Prostate gland (tissue), 2 donors: ENCODE measurements at regions not wholly inside any gene's neighbourhood (a gene's known extent, or its start where the extent isn't known, plus 50 kb on each side); places are given as distances from the start of the nearest gene placed in this dataset.

Experiments used
- DNase-seq: peaks from one replicate; pipeline ENCODE4 v3.0.0-alpha.2; 2019; ENCODE audit warnings: low spot score
- H3K27ac ChIP-seq, 2 donors: fragments of 200-600 bp; sonication (generic); 2 replicates each; pipeline ENCODE4 v1.5.1; 2017 to 2019
- H3K27me3 ChIP-seq: fragments of 200-600 bp; sonication (generic); replicated peaks from 2 replicates; pipeline ENCODE4 v1.5.1; 2019; ENCODE audit not compliant: insufficient read depth
- H3K36me3 ChIP-seq, 2 donors: fragments of 200-600 bp; sonication (generic); 1 replicate in 1 of 2; 2 replicates in 1 of 2; pipeline versions ENCODE4 v1.5.1 to v1.8.1; 2017 to 2019
- H3K4me1 ChIP-seq: fragments of 200-600 bp; sonication (generic); replicated peaks from 2 replicates; pipeline ENCODE4 v1.5.1; 2019
- H3K4me3 ChIP-seq, 2 donors: fragments of 200-600 bp; sonication (generic); 2 replicates each; pipeline ENCODE4 v1.5.1; 2017 to 2019
- H3K9me3 ChIP-seq: fragments of 200-600 bp; sonication (generic); 2 replicates; pipeline ENCODE4 v1.5.1; 2017
- POLR2A ChIP-seq: fragments of 450-650 bp; IDR thresholded peaks from one replicate; pipeline ENCODE4 v1.6.1; 2016; ENCODE audit warnings: antibody characterized with exemption, mild to moderate bottlenecking
- POLR2AphosphoS5 ChIP-seq: sonication (generic); formaldehyde crosslinking; IDR thresholded peaks from one replicate; pipeline ENCODE4 v1.6.1; 2017; ENCODE audit warnings: antibody characterized with exemption
- WGBS: methylation state at CpG from one replicate; pipeline ENCODE4 v1.1.5; 2018; 5-methylcytosine and 5-hydroxymethylcytosine counted together
- intact Hi-C: fragments of 100-400 bp; cut with DNase I; formaldehyde crosslinking; loops from one replicate; pipeline ENCODE4 v1.14.2; 2022
- TF ChIP-seq, protein P1 (sequence below), 4 experiments: fragments of 200-600 bp in 2 of 4; fragments of 450-650 bp in 2 of 4; sonication (generic) in 2 of 4; IDR thresholded peaks; 1 replicate in 3 of 4; 2 replicates in 1 of 4; pipeline ENCODE4 v1.5.1; 2016 to 2019; ENCODE audit warnings: antibody characterized with exemption in 4 of 4, mild to moderate bottlenecking in 2 of 4, moderate library complexity in 2 of 4

DNA sequence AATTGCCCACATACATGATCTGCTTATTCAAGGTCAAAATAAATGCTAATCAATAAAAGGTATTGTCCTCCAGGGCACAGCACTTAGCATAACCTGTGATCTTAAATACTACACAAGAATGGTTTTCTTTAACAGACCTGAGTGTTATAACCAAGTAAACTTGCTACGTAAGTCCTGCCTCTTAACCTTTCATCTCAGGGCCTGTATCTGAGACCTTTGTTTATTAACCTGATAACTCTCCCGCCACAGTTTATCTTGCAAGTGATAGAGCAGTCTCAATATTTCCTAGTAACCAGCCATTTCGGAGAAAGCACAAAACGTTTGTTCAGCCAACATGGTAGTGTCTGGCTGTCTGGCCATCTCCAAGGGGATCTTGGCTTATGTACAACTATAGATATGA is 88.4 kb downstream of the DUSP6 start:
- WGBS: 89% methylated on average over 4 of the region's 4 CpGs

DNA sequence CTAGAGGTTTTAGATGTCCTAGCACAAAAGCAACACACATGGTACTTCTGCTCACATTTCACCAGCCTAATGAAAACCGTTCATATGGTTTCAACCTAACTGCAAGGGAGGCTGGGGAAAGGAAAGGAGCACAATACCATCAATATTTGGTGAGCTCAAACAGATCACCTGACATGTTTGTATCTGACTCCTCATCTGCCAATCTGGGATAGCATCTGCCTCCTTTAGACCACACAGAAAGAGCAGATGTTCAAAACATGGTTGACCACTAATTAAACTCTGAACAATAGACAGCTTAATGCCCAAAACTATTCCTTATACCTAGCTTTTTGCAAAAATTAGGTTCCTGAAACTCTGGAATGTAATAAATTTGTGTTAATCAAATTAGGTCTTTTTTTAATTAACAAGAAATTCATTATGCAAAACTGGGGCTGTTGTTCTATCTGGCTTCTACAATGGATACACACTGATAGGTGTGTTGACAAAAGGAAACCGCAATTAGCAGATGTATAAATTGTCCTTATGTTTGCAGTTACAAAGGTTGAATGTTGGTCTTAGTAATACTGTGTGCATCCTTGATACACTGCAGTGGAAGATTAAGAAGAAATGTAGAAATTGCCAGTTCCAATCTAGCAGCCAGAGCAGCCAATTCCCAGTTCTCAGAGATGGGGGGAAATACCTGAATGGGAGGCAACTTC is 89.3 kb downstream of the DUSP6 start:
- Histone ChIP-seq H3K4me1 (no peaks in the 10 kb centered on the region), H3K4me3 (no peak overlapping the region), H3K9me3 (no peaks in the 10 kb centered on the region), H3K27me3 (no peaks in the 10 kb centered on the region), H3K36me3 (no peaks in the 10 kb centered on the region), H3K27ac (no peak overlapping the region)
- intact Hi-C loops: no loop called here
- no peak for DNase-seq
- 94% methylated on average over 2 of the region's 2 CpGs for WGBS
- TF ChIP-seq, protein P1, sequence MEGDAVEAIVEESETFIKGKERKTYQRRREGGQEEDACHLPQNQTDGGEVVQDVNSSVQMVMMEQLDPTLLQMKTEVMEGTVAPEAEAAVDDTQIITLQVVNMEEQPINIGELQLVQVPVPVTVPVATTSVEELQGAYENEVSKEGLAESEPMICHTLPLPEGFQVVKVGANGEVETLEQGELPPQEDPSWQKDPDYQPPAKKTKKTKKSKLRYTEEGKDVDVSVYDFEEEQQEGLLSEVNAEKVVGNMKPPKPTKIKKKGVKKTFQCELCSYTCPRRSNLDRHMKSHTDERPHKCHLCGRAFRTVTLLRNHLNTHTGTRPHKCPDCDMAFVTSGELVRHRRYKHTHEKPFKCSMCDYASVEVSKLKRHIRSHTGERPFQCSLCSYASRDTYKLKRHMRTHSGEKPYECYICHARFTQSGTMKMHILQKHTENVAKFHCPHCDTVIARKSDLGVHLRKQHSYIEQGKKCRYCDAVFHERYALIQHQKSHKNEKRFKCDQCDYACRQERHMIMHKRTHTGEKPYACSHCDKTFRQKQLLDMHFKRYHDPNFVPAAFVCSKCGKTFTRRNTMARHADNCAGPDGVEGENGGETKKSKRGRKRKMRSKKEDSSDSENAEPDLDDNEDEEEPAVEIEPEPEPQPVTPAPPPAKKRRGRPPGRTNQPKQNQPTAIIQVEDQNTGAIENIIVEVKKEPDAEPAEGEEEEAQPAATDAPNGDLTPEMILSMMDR (IDR thresholded peaks at IDR 0.05): no peak

More for the DNA sequence above, 88.4 kb downstream of the DUSP6 start:
- DNase-seq: no peak
- no peak overlapping the region for H3K4me3 ChIP-seq
- H3K27me3 ChIP-seq: no peaks in the 10 kb centered on the region
- TF ChIP-seq POLR2A (no peak), POLR2AphosphoS5 (no peak)
- TF ChIP-seq, protein P1 (IDR thresholded peaks at IDR 0.05): no peak
- H3K9me3 ChIP-seq: no peaks in the 10 kb centered on the region
- no peaks in the 10 kb centered on the region for H3K4me1 ChIP-seq
- no peak overlapping the region for H3K27ac ChIP-seq
- intact Hi-C loops: no loop called here
- no peaks in the 10 kb centered on the region for H3K36me3 ChIP-seq

DNA sequence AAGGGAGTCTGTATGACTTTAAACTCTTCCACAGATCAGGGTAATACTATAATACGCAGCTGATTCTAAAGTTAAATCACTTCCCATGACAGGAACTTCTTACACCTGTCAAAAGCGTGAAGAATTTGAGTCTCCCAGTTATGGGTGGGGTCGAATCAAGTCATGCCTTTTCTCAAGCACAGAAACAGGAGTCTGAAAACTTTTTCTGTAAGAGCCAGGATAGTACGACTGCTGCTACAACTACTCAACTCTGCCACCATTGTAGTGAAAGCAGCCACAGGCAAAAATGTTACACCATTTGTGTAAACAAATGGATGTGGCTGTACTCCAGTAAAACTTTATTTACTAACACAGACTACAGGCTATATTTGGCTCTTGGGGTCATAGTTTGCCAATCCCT is 90.3 kb downstream of the DUSP6 start:
- 63% methylated on average over 4 of the region's 4 CpGs for WGBS
- no peaks in the 10 kb centered on the region for H3K27me3 ChIP-seq
- H3K4me3 ChIP-seq: no peak overlapping the region
- no peaks in the 10 kb centered on the region for H3K4me1 ChIP-seq
- no peak overlapping the region for H3K27ac ChIP-seq
- TF ChIP-seq POLR2A (no peak), POLR2AphosphoS5 (no peak)
- TF ChIP-seq, protein P1 (IDR thresholded peaks at IDR 0.05): no peak
- intact Hi-C loops: no loop called here
- DNase-seq: no peak
- H3K36me3 ChIP-seq: no peaks in the 10 kb centered on the region
- H3K9me3 ChIP-seq: no peaks in the 10 kb centered on the region

DNA sequence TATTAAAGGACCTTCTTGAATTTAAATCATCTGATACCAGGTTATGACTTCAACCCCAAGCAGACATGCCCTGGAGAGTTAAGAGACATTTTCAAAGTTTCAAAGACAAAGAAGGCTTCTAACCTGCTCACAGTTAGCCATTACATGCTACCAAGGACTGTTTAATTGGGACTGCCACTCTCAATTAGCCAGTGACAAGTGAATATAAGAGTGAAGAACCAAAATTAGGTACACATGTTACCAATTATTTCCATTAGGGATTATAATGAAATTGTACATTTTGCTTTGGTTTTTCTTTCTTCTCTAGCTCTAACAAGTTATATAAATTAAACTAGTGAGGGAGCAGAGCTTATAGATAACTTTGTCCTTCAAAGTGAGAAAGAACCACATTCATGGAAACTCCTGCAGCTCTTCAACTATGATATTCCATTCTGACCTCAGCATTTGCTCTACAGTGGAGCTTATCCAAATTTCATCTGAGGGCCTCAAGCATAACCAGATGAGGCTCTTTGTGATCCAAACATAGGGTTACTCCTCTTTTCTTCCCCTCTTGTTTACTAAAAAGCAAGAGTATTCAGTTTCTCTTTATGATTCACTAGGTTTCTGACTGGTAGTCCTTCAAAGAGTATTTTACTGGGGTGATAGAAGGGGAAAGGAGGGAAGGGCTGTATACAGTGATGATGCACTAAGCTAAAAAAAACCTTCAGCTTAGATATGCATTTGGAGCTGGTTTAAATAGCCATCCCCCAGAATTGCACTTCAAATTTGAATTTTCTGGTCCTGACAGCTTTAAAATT is 91.3 kb downstream of the DUSP6 start:
- Histone ChIP-seq H3K27ac (no peak overlapping the region), H3K9me3 (no peaks in the 10 kb centered on the region), H3K36me3 (no peaks in the 10 kb centered on the region), H3K27me3 (no peaks in the 10 kb centered on the region), H3K4me1 (no peaks in the 10 kb centered on the region), H3K4me3 (no peak overlapping the region)
- TF ChIP-seq POLR2AphosphoS5: no peak
- TF ChIP-seq, protein P1 (IDR thresholded peaks at IDR 0.05): no peak
- no peak for TF ChIP-seq POLR2A
- intact Hi-C loops: no loop called here
- no peak for DNase-seq

DNA sequence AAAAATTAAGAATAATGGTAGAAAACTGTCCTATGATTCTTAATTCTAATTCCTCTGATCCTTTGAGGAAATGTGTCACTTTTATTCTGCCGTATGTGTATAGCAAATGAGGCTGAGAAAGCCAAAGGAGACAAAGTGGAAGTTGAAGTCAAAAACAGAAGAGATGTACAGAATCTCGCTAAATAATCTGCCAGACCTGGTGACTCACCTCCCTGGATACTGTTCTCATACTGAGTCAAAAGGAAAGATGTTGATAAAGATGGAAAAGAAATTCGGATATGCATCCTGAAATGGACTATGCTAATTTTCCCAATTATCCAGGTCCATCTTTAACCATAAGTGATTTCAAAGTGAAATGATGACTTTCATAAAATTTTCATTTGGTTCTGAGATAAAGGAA is 92.5 kb downstream of the DUSP6 start:
- Histone ChIP-seq H3K9me3 (no peaks in the 10 kb centered on the region), H3K27me3 (no peaks in the 10 kb centered on the region), H3K4me3 (no peak overlapping the region), H3K4me1 (no peaks in the 10 kb centered on the region), H3K36me3 (no peaks in the 10 kb centered on the region), H3K27ac (no peak overlapping the region)
- 75% methylated on average over 3 of the region's 3 CpGs for WGBS
- intact Hi-C loops: no loop called here
- DNase-seq: no peak
- TF ChIP-seq, protein P1 (IDR thresholded peaks at IDR 0.05): no peak
- TF ChIP-seq POLR2A (no peak), POLR2AphosphoS5 (no peak)
